GM11168 (cell line): ENCODE measurements at regions not wholly inside any gene's neighbourhood (a gene's known extent, or its start where the extent isn't known, plus 50 kb on each side); places are given as distances from the start of the nearest gene placed in this dataset.

Experiments used
- in situ Hi-C: fragments of 300-500 bp; cut with MboI; formaldehyde crosslinking; loops from one replicate; pipeline ENCODE4 v1.12.0; 2022; ENCODE audit warnings: low sequenced_read_pairs; ENCODE audit not compliant: unreplicated experiment

- in situ Hi-C loops: no loop called here
Measured at GRCh38 chr5:68983959-68984358, 109.9 kb upstream of the SLC30A5 start.

DNA sequence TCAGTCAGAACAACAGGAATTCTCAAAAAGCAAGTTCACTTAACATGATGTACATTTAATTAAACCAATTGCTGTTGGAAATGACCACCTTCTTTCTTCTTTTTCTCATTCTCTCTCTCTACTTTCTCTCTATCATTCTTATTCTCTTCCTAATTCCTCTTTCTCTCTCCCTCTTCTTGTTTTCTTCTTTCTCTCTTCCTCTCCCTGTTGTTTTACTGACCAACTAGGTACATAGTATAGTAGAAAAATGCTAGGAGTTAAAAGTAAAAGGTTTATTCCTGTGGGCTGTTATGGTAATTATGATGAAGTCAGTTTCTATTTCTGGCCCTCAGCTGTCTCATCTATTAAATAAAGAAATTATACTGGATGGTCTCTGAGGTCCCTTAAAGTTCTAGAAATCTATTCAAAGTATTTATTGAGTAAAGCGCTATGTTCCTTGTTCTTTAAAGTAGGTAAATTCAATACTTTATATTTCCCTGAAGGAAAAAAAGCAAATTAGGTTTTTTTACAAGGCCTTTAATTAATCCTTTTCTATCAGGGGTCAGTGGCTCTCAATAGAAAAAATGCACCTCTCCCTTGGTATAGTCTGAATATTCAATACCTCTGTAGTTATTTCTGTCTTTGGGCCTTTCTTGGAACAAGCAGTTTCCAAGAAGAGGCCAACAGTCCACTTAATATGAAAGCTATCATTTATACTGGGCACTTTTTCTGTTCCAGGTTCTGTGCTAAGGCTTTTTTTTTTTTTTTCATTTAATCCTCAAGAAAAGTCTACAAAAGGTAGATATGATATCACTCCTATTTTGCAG lies 102.3 kb upstream of the SLC30A5 start:
- in situ Hi-C loops: no loop called here

DNA sequence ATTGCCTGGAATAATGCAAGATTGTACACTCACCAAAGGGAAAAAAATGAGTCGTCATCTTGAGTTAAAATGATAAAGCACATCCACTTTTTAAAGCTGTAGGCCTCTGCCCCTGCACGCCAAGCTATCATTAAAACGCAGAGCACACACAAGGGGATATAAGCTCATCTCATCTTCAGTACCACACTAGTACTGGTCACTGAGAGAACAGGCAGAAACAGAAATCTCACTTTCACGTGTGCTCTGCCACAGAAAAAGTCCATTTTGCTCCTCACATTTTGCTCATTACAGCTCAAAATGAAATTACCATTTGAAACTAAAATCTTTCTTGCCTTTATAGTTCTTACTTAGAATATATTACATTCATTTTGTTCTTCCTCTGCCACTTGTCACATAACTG lies 99.2 kb upstream of the SLC30A5 start:
- in situ Hi-C loops: no loop called here

- in situ Hi-C loops: no loop called here
Measured at GRCh38 chr5:68995845-68996545, 97.8 kb upstream of the SLC30A5 start.

- in situ Hi-C loops: no loop called here
Measured at GRCh38 chr5:68999181-68999580, 94.6 kb upstream of the SLC30A5 start.

- in situ Hi-C loops: loop anchor here (25.0 kb wide), 1 partner anchor 713 kb away; no protein-coding TSS in a partner anchor
Measured at GRCh38 chr5:69000216-69000919, 93.4 kb upstream of the SLC30A5 start.

DNA sequence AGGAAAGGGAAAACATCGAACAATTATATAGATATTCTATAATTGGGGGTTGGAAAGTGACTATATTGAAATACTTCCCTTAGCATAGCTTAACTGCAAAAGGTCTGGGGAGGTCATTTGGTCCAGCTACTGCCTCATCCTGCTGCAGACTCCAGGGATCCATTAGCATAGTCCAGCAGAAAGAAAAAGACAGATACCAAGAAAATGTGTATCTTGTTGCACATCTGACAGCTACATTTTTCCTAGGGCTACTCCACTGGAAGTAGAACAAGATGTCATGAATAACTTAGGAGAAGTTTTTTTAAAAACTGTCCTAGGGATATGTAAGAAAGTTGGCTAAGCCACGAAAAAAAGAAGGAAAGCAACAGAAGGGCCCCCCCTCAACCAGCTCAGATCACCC lies 92.9 kb upstream of the SLC30A5 start:
- in situ Hi-C loops: loop anchor here (25.0 kb wide), 1 partner anchor 714 kb away; no protein-coding TSS in a partner anchor

DNA sequence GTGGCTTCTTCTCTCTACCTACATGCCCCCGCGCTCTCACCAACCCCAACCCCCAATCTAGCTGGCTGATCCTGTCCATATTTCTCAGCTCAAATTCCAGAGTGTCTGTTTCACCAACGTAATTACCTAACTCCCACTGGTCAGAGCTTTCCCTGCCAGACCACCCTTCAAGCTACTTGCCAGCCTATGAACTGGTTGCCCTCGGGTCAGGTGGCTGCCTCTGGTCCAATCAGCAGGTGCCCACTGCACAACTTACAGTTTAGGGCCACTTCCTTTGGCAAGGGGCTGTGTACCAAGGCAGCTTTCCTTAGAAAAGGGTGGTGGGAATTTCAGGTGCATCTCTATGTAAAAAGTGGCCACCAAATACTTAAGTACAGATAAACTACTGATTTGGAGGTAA lies 92.2 kb upstream of the SLC30A5 start:
- in situ Hi-C loops: loop anchor here (25.0 kb wide), 1 partner anchor 714 kb away; no protein-coding TSS in a partner anchor

DNA sequence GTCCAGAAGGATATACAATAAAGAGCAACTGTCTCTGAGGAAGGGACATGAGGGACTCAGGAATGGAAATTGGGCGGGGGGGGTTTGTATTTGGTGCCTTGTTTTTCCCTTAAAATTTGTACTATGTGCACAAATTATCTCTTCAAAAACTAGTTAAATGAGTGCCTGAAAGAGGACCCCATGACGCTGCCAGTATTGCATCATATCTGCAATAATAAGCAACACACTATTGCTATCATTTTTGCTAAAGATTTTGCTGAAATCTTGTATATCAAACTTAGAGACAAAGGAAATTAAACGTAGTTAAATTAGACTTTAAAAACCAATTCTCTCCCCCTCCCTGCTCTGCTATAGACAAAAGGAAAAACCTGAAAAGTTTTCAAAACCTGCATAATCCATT lies 89.7 kb upstream of the SLC30A5 start:
- in situ Hi-C loops: loop anchor here (25.0 kb wide), 1 partner anchor 717 kb away; no protein-coding TSS in a partner anchor

DNA sequence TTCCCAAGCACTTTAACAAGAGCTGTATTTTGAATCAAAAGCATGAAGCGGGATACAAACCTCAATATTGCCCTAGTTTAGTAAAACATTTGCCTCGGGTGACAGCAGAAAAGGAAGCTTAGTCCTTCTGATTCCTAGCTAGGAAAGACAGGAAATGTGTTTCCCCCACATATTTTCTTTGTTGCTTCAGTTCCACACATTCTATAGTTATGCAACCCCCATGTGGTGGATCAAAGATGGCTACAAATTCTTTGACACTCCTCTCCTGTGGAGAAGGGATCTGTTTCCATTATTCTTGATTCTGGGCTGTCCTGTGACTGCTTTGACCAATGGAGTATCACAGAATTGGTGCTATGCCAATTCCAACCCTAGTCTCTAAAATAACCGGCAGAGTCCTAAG lies 89.1 kb upstream of the SLC30A5 start:
- in situ Hi-C loops: loop anchor here (25.0 kb wide), 1 partner anchor 717 kb away; no protein-coding TSS in a partner anchor

GRCh38 chr5:69006030-69006429 lies 87.8 kb upstream of the SLC30A5 start:
- in situ Hi-C loops: loop anchor here (25.0 kb wide), 1 partner anchor 719 kb away; no protein-coding TSS in a partner anchor

DNA sequence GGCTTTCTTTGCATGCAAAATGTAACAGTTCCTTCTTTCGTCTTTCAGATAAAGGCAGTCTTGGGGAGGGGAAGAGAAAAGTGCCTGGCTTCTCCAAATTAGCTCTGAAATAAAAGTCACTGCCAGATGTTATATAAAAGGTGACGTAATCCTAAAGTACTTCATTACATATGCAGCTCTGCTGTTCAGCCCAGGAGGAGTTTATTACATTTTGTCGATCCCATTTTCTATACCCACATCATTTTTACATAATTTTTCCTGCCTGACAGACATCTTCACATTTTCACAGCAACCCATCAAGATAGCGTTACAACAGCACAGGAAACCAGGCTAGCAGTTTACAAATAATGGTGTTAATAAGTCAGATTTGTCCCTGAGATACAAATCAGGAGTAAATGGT lies 86.7 kb upstream of the SLC30A5 start:
- in situ Hi-C loops: loop anchor here (25.0 kb wide), 1 partner anchor 720 kb away; no protein-coding TSS in a partner anchor

DNA sequence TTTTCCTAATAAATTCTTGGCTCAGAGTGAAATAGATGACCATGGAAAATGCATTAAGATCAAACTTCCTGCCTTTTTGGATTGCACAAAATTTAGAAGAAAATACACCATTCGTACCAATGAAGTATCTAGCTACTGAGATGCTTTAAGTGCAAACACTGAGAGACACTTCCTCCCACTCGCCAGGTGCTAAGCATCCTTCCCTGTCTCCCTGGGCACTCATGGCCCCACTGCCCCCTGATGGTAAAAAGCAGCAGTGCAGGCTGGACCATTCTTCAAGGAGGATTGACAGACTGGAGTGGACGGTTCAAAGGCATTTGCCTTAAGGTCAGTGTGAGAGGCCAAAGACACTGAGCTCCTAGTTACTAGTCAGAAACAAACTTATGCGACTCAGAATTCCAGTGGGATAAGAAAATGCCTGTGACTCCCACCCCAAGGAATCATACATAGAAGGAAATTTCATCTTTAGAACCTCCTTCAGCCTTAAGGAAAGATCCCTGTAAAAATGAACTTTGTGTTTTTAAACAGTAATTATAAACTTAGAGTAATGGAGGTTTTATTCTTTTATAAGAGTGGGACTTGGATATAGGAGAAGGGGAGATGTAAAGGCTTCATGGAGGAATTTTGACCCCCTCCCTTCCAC lies 86.0 kb upstream of the SLC30A5 start:
- in situ Hi-C loops: loop anchor here (25.0 kb wide), 1 partner anchor 721 kb away; no protein-coding TSS in a partner anchor

- in situ Hi-C loops: loop anchor here (25.0 kb wide), 1 partner anchor 723 kb away; no protein-coding TSS in a partner anchor
Measured at GRCh38 chr5:69010476-69010875, 83.3 kb upstream of the SLC30A5 start.

GRCh38 chr5:69011910-69012309 lies 81.9 kb upstream of the SLC30A5 start:
- in situ Hi-C loops: loop anchor here (25.0 kb wide), 1 partner anchor 725 kb away; no protein-coding TSS in a partner anchor

DNA sequence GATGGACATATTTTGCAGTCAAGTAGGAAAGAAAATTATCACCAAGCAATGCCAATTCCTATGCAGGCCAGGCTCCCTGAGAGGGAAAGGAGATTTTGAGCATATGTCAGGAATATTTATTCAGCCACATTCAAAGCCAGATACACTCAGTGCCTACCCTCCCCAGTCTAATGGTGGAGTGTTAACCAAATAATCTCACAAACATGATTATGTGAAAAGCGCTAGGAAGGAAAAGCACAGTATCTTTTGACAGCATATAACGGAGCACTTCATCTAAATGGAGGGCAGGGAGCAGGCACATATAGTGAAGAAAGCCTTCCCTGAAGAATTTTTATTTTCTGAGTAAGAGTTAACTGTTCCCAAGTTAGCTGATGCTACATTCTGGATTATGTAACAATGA lies 80.3 kb upstream of the SLC30A5 start:
- in situ Hi-C loops: loop anchor here (25.0 kb wide), 1 partner anchor 726 kb away; no protein-coding TSS in a partner anchor

GRCh38 chr5:69014007-69014406 lies 79.8 kb upstream of the SLC30A5 start:
- in situ Hi-C loops: loop anchor here (25.0 kb wide), 1 partner anchor 727 kb away; no protein-coding TSS in a partner anchor

GRCh38 chr5:69019668-69020375 lies 74.0 kb upstream of the SLC30A5 start:
- in situ Hi-C loops: loop anchor here (25.0 kb wide), 1 partner anchor 733 kb away; no protein-coding TSS in a partner anchor

DNA sequence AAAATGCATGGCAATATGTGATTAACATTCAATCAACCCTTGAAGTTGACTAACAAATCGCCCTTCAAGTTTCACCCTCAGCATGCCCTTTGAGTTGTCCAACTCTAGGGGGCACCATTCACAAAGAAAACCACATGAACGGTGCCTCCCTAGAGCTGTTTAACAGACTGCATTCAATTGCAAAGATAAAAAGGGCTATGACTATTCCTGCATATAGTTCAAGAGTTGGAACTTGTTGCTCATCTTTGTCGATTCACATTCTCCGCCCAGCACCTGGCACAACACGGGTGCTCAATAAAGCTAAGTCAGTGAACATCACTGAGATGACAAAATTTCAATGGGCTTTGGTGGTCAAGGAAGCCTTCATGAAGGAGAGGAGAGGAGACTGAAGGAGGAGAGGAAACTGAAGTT lies 69.6 kb upstream of the SLC30A5 start:
- in situ Hi-C loops: loop anchor here (25.0 kb wide), 1 partner anchor 737 kb away; no protein-coding TSS in a partner anchor
